Right ventricle myocardium inferior (tissue), 1 donor: ENCODE measurements at regions not wholly inside any gene's neighbourhood (a gene's known extent, or its start where the extent isn't known, plus 50 kb on each side); places are given as distances from the start of the nearest gene placed in this dataset.

ENCODE experiments used
- ATAC-seq: fragments of 200-7000 bp; cut with Tn5 transposase; one replicate; pipeline ENCODE4 v1.9.1; 2020; ENCODE audit warnings: mild to moderate bottlenecking, moderate library complexity
- DNase-seq: peaks from one replicate; pipeline ENCODE4 v3.0.0; 2021; ENCODE audit errors: missing footprints
- intact Hi-C: fragments of 100-400 bp; cut with DNase I; formaldehyde crosslinking; loops from one replicate; pipeline ENCODE4 v1.11.0; 2022
- donor health status: DM: no; HTN: yes; CAD: no; lungs with severe emphysema.

DNA sequence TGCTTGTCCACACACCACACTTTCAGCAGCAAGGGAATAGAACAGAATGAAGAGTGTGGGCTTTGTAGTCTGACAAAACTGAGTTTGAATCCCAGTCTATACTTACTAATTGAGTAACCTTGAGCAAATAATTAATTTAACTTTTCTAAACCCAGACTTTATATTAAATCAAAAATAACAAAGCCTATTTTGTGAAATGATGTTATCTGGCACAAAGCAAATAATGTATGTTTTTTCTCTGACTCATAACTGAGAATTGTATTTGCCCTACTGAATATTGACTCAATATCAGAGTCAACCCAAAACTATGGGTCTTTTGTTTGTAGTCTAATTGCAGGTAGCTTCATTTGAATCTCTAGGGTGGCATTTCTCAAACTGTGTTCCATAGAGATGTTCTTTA is 77.9 kb upstream of the TANC2 start:
- intact Hi-C loops, result no loop called here
- no peak for DNase-seq
- no peak for ATAC-seq

DNA sequence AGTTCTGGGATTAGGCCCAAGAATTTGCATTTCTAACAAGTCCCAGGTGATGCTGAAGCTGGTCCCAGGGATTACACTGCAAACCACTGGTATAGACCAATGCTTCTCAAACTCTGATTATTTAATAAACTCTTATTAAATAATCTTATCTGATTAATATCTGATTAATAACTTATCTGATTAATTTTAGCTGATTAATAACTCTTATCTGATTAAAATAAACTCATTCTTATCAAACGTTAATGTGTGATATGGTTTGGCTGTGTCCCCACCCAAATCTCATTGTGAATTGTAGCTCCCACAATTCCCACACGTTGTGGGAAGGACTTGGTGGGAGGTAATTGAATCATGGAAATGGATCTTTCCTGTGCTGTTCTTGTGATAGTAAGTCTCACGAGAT is 78.6 kb upstream of the TANC2 start:
- intact Hi-C loops, result no loop called here
- DNase-seq, result no peak
- ATAC-seq, result no peak

DNA sequence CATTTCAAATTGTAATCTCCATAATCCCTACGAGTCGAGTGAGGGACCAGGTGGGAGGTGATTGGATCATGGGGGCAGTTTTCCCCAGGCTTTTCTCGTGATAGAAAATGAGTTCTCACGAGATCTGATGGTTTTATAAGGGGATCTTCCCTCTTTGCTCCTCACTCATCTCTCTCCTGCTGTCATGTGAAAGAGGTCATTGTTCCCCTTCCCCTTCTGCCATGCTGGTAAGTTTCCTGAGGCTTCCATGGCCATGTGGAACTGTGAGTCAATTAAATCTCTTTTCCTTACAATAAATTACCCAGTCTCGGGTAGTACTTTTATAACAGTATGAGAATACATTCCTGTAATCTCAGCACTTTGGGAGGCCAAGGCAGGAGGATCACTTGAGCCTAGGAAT is 76.7 kb upstream of the MARCHF10 start:
- intact Hi-C loops, result no loop called here
- ATAC-seq (no peak), DNase-seq (no peak)

DNA sequence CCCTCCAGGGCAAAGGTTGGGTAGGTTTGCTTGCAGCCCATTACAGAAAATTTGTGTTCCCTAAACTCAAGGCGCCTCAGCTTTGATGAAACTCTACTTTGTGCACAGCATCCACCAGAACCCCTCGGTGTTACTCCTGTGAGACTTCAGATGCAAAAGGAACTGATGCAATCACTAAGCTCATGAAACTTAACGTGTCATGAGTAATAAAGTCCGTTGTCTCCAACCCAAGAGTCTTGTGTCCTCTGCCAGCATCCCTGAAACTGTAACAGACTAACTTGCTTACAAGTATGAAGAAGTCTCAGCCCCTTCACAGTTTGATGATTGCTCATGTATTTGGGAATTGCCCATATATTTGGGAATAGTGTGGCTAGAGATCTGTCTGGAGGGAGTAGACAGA is 74.8 kb upstream of the MARCHF10 start:
- intact Hi-C loops, result no loop called here
- DNase-seq (no peak), ATAC-seq (no peak)

DNA sequence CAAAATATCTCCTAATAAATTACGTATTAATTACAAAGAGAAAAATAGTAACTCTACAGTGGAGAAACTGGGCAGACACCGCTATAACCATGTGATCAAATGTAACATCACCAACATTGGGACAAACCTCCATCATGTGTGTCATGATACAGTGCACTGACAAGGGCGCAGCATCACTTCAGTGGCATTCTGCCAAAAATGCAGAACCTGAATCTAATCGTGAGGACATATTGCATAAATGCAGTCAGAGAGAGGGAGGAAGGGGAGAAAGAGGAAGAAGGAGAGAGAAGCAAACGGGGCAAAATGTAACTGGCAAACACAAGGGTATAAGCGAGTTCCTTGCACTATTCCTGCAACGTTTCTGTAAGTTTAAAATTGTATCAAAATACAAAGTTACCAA is 74.2 kb upstream of the MARCHF10 start:
- ATAC-seq, result no peak
- intact Hi-C loops, result no loop called here
- DNase-seq, result no peak

DNA sequence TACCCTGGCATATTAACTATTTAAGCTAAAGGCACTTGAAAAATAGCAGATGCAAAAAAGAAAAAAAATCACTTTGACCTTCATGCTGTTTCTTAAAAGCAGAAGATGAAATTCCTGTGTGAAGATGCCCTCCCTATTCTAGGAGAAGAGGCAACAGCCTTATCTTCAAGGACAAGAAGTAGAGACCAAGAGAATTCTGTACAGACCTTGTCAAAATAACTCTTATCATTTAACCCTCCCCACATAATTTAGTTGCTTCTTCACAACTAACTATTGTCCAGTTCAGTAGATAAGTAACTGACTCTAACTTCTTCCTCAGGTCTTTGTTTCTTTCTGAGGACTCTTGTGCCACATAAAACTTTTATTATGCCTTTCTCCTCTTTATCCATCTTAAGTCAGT is 72.0 kb upstream of the MARCHF10 start:
- no peak for ATAC-seq
- intact Hi-C loops, result no loop called here
- DNase-seq, result no peak

DNA sequence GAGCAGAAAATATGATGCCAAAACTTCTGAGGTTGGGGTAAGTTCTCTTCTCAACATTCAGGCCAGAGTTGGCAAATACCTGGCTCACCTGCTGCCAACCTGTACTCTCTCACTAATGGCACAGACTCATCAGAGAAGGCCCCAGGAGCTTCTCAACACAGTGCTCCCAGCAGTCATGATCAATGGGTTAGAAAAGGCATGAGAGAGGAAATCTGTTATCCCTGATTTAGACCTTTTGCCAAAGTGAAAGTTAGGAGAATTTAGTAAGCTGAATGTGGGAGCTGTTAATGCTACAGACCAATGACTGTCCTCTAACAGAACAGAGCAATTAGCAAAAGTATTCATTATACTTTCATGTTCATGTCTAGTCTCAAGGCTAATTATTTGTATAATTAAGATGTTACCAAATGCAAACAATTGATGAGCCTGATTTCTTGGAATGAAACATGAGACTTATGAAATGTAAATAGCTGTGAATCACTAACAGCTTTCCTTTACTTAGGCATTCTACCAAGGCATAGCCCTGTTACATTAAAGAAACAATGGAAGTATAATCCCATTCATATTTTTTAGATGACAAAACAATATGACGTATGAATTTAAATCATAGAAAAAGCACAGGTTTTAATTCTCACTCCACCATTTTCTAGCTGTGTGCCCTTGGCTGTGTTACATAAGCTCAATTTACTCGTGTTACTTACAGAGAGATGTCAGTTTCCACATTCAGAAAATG is 68.7 kb upstream of the MARCHF10 start:
- no peak for DNase-seq
- no peak for ATAC-seq
- intact Hi-C loops, result no loop called here

DNA sequence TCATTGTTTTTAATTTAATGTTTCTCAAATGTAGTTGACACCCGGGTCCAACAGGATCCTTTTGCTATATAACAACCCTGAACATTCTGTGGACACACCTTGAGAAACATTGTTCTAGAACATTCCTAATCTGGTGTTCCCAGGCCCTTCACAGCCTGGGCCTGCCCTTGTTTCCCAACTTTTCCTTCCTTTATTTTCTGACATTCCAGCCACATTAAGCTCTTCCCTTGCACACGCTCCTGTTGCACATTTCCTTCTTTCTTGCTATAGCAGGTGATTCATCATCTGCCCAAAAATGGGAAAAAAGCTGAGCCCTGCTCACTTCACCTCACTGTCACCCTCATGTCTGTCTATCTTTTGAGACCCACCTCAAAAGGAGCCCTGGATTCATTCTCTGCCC is 67.9 kb upstream of the MARCHF10 start:
- ATAC-seq, result no peak
- no peak for DNase-seq
- intact Hi-C loops, result no loop called here

DNA sequence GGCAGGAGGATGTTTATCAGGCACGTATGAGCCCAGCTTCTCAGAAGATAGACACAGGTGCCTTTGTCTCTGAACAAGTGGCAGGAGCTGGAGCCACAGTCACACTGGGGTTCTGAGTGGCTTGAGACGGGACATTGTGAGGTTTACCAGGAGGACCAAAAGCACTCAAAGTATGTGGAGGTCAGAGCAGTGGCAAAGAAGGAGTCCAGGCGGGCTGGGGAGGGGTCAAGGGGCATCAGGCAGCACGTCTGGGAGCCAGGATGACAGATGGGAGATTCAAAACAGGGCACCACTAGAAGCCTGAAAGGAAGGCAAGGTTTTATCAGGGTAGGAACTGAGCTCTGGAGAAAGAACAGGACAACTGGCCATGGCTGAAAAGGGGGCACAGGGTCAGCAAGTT is 67.2 kb upstream of the MARCHF10 start:
- ATAC-seq (no peak), DNase-seq (no peak)
- intact Hi-C loops, result no loop called here

DNA sequence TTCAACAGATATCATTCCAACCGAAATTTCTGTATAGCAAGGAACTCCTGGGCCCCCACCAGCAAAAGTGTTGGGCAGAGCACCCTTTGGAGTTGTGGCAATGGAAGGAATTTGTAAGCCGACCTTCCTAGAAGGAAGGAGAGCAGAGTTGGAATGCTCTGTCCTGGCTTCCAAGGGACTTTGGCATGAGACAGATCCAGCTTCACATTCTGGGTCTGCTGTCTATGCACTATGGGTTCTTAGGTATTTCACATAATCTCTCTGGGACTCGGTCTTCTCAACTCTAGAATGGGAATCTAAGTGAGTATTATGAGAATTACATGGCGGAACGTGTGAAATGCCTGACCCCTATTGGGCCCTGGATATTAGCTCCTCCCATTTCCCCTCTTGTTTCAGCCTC is 63.2 kb upstream of the MARCHF10 start:
- ATAC-seq, result no peak
- DNase-seq, result no peak
- intact Hi-C loops, result no loop called here

DNA sequence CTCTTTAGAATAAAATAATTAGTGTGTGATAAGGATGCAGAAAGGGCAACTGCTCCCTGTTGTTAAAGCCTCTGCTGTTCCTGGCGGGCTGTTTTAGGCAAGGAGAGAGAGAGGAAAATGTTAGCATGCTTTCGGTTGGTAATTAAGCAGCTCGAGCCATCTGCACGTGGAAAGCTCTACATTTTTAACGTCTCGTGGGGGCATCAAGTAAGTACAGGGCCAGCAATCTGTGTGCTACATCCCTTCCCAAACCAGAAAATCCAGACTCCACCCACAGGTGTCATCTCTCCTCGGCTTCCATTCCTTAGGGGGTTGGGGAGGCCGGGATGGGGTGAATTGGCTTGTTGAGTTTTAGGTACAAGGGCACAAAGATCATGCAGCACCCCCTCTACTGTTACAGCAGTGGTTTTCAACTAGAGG is 62.4 kb upstream of the MARCHF10 start:
- no peak for ATAC-seq
- intact Hi-C loops, result no loop called here
- no peak for DNase-seq

DNA sequence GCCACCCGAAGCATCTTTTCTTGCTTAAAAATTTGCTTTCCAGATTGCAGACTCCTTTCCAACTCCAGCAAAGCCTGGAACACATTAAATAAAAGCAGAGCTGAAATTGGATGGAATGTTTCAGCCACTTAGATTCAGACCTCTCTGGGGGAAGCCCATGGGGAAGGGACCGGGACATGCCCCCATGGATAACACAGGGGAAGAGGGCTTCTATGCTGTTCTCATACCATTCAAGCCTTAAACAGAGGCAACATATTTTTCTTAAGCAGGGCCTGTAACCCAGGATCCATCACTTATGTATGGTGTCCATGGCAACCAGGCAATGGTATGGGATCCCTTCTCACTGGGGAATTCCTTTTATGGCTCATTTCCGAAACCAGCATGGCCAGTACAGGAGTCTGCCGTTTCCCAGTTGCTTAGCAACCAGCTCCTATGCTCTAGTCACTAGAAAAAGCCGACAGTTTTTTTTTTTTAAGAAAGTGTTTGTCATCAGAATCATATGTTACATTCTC is 62.0 kb upstream of the MARCHF10 start:
- DNase-seq (no peak), ATAC-seq (no peak)
- intact Hi-C loops, result no loop called here

DNA sequence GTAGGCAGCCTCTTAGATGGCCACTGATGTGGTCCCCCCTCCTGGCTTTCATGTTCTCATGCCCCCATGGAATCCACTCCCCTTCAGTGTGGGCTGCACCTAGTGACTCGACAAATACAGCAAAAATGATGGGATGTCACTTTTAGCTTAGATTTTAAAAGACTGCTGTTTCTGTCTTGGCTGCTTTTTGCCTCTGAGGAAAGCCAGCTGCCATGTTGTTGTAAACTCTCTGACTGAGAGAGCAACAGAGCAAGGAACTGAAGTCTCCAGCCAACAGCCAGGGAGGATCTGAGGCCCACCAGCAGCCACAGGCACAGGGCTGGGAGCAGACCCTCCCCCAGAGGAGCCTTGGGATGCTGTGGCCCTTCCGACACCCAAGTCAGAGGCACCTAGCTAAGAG is 60.6 kb upstream of the MARCHF10 start:
- DNase-seq (no peak), ATAC-seq (no peak)
- intact Hi-C loops, result no loop called here

DNA sequence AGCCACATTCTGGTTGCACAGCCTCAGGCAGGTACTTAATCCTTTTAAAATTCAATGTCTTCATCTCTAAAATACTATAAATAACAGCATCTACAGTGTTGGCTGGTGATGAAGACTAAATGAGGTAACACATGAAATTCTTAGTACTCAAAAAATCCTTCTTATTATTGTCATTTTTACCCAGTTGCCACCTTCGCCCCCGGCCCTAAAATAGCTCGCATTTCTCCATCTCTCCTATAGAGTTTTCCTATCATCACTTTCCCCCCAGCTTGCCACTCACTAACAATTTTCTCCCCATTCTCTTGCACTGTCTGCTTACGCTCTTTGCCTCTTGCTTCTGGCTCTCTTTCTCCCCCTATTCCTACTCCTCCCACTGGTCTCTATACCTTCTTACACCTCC is 59.9 kb upstream of the MARCHF10 start:
- ATAC-seq, result no peak
- intact Hi-C loops, result no loop called here

DNA sequence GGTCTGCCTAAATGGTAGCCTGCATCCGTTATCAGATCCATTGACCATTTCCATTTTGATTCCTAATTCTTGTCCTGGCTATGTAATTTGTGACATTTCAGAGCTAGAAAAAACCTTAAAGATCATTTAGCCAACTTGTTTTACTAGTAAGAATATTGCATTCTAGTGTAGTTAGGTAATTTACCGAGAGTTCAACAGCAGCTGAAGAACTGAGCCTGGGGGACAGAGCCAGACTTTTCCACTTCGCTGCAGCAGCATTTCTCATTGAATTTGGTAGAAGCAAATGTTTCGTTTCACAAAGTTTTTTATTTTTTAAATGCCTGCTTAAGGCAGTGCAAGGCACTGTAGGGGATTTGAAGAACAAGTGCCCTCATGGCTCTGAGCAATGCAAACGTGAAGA is 59.2 kb upstream of the MARCHF10 start:
- intact Hi-C loops, result no loop called here
- ATAC-seq, result no peak
- no peak for DNase-seq

More for the DNA sequence above, 59.9 kb upstream of the MARCHF10 start:
- DNase-seq, result no peak

DNA sequence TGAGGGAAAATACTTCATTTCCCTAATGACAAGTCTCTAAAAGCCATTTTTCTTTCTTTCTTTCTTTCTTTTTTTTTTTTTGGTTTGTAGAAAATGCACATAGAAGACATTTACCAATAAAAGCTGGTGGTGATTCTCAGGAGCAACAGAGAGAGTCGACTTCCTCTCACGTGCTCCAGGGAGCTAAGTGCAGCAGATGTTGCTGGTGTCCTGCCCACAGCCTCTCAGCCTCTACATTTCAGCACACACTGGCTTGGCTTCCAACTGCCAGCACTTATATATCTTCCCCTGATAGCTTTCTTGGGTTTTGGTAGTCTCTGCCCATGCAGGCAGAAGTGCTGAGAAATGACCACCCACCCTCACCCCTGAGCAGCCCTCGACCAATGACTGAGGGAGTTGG is 58.4 kb upstream of the MARCHF10 start:
- ATAC-seq, result no peak
- intact Hi-C loops, result no loop called here
- no peak for DNase-seq

DNA sequence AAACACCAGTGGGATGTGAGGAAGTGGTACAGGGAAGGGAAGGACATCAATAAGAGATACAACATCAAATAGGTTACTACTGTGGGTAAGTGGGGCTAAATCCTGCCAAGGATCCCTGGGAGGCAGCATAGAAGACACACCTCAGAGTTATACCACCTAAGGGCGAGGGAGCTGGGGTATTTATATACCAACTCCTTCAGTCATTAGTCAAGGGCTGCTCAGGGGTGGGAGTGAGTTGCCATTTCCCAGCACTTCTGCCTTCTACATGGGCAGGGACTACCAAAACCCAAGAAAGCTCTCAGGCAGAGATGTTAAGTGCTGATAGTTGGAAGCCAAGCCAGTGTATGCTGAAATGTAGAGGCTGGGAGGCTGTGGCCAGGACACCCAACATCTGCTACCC is 57.5 kb upstream of the MARCHF10 start:
- no peak for ATAC-seq
- intact Hi-C loops, result no loop called here
- DNase-seq, result no peak

DNA sequence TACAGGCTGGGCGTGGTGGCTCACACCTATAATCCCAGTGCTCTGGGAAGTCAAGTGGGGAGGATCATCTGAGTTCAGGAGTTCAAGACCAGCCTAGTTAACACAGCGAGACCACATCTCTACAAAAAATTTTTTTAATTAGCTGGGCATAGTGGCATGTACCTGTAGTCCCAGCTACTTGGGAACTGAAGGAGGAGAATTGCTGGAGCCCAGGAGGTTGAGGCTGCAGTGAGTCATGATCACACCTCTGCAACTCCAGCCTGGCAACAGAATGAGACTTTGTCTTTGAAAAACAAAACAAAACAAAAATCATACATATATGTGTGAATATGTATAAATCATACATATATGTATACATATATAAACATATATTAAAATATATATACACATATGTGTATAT is 54.1 kb upstream of the MARCHF10 start:
- intact Hi-C loops, result no loop called here
- DNase-seq (no peak), ATAC-seq (no peak)

DNA sequence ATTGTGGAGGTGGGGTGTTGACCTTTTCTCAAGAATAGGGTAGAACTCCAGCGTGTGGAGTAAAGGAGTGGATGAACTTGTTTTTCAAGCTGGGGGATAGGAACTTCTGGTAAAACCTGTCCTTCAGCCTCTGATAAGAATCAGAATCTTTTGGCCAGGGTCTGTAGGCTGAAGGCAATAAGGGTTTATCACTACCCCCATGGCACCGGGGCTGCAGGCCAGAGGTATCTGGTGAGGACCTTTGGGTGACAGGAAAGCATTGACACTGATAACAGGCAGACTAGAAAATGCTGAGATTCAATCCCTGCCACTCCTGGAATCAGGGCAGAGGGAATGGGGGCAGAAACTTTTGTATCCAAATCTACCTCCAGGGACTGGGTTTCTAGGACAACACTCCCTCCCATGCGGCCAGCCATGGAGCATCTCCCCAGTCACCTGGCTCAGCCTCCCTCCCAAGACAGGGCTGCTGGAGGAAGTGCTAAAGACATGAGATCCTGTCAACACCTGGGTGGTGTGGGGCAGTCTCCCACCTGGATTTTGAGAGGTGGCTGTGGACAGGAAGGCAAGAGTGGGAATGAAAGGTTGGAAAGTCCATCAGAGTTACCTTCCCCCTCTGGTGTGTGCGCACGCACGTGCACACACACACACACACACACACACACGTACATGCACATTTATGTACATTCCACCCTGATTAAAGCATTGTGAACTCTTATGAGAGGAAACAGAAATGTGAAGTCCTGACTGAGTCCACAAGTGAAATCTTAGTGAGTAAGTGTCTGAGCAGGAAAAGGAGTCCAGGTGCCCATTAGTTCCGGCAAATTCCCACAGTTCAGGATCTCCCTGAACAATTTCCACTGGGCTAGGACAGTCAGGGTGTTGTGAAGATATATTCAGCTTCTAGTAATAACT is 53.1 kb upstream of the MARCHF10 start:
- ATAC-seq, result no peak
- intact Hi-C loops, result no loop called here

DNA sequence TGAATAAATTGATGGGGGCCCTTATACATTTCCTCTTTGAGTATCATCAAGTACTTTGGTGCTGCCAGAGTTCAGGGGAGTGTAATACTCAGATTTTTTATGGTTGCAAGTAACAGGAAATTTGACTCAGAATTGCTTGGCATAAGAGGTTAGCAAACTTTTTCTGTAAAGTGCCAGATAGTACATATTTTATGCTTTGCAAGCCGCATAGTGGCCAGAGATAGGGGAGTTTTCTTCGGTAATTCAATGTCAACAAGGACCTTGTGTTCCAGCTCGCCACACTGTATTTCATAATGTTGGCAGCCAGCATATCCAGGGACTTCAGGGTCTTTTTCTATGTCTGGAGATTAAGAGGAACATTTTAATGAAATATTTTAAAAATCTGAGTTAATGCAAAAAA is 51.0 kb upstream of the MARCHF10 start:
- ATAC-seq (no peak), DNase-seq (no peak)
- intact Hi-C loops, result no loop called here

More for the DNA sequence above, 53.1 kb upstream of the MARCHF10 start:
- DNase-seq, result no peak
